GM20000 (cell line): ENCODE measurements at regions not wholly inside any gene's neighbourhood (a gene's known extent, or its start where the extent isn't known, plus 50 kb on each side); places are given as distances from the start of the nearest gene placed in this dataset.

Experiments
- DNase-seq: peaks from one replicate; pipeline ENCODE4 v3.0.0; 2012; ENCODE audit warnings: low spot score
- CTCF ChIP-seq: IDR thresholded peaks from 2 replicates; pipeline ENCODE4 v1.5.1; 2012; ENCODE audit warnings: mild to moderate bottlenecking, control low read depth; ENCODE audit errors: extremely low read depth, missing control alignments

- DNase-seq: peak; percentile 73
- peak; percentile 52 for TF ChIP-seq CTCF
Measured at GRCh38 chr2:217510771-217511291, 492.0 kb downstream of the TNS1 start.

- no peak for TF ChIP-seq CTCF
- no peak for DNase-seq
Measured at GRCh38 chr2:217505303-217505702, 497.5 kb downstream of the TNS1 start.

DNA sequence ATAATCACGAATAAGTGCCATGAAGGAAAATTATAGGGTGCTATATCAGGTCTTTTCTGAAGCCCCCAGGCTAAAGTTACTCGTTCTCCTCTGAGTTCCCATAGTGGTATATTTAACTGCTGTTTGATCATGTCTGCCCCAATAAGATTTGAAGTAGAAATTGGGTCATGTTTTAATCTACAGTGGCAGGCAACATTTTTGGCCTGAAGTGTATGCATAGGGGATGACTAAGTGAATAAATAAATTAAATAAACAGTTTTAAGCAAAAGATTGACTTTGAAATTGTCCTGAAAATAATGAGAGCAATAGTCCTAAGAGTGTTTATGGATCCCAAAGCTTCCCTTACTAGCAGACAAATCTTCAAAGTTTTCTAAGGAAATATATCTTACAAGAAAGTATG lies 500.9 kb downstream of the TNS1 start:
- DNase-seq: no peak
- no peak for TF ChIP-seq CTCF

DNA sequence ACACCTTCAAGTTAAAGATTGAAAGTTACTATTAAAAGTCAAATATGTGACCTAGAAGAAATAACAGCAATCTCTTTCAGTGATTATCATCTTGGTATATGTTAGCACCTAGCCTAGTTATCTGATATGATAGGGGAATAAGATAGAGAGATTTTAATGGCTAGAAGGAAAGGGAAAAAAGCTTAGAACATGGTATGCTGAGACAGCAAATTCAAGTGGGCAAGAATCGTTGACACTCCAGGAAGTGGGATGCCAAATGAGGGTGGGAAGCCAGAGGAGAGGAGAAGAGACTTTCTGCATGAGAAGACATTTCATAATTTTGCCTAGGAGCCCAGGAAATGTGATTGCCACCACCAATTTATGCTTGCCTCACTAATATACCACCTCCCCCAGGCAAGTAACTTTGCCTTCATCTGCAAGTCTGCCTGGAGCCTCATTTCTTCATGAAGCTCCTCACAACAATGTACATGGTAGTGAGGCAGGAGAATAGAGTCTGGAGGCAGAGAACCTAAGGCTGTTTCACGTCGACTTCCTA lies 504.9 kb downstream of the TNS1 start:
- TF ChIP-seq CTCF: no peak
- DNase-seq: no peak

GRCh38 chr2:217494557-217494956 lies 508.2 kb downstream of the TNS1 start:
- DNase-seq: no peak
- TF ChIP-seq CTCF: no peak

GRCh38 chr2:217491271-217491670 lies 511.5 kb downstream of the TNS1 start:
- no peak for TF ChIP-seq CTCF
- DNase-seq: no peak

GRCh38 chr2:217489145-217489960 lies 513.4 kb downstream of the TNS1 start:
- DNase-seq: no peak
- no peak for TF ChIP-seq CTCF
